GM12865 (cell line): ENCODE measurements at regions not wholly inside any gene's neighbourhood (a gene's known extent, or its start where the extent isn't known, plus 50 kb on each side); places are given as distances from the start of the nearest gene placed in this dataset.

Source experiments
- DNase-seq: peaks from one replicate; pipeline ENCODE4 v3.0.0; 2010; ENCODE audit warnings: low read depth
- H3K4me3 ChIP-seq: 2 replicates; pipeline ENCODE4 v1.5.1; 2011; ENCODE audit warnings: mild to moderate bottlenecking, low read depth, low read length, control low read depth
- CTCF ChIP-seq: IDR thresholded peaks from 2 replicates; pipeline ENCODE4 v1.5.1; 2011; ENCODE audit warnings: low read length, control low read depth, low read depth, inconsistent platforms; ENCODE audit not compliant: insufficient read depth; ENCODE audit errors: missing control alignments

GRCh38 chr12:47561746-47562145, 144.1 kb downstream of the RPAP3 start:
- DNase-seq = no peak
- no peak overlapping the region for H3K4me3 ChIP-seq

GRCh38 chr12:47560415-47560814, 145.4 kb downstream of the RPAP3 start:
- no peak for TF ChIP-seq CTCF
- no peak for DNase-seq
- no peak overlapping the region for H3K4me3 ChIP-seq

More at GRCh38 chr12:47561746-47562145, 144.1 kb downstream of the RPAP3 start:
- no peak for TF ChIP-seq CTCF

GRCh38 chr12:47558625-47559345, 147.0 kb downstream of the RPAP3 start:
- no peak overlapping the region for H3K4me3 ChIP-seq
- no peak for DNase-seq
- no peak for TF ChIP-seq CTCF

- no peak overlapping the region for H3K4me3 ChIP-seq
- TF ChIP-seq CTCF = no peak
- no peak for DNase-seq
Observed at GRCh38 chr12:47557386-47557785, 148.4 kb downstream of the RPAP3 start.

- no peak for DNase-seq
- TF ChIP-seq CTCF = no peak
- no peak overlapping the region for H3K4me3 ChIP-seq
Observed at GRCh38 chr12:47556261-47557030, 149.4 kb downstream of the RPAP3 start.

GRCh38 chr12:47554046-47554653, 151.7 kb downstream of the RPAP3 start:
- no peak overlapping the region for H3K4me3 ChIP-seq
- TF ChIP-seq CTCF = no peak
- DNase-seq = no peak

- no peak overlapping the region for H3K4me3 ChIP-seq
- no peak for DNase-seq
Observed at GRCh38 chr12:47553266-47553665, 152.6 kb downstream of the RPAP3 start.

More at GRCh38 chr12:47553266-47553665, 152.6 kb downstream of the RPAP3 start:
- TF ChIP-seq CTCF = no peak
